Nephron progenitor cell (in vitro differentiated cells): ENCODE measurements at regions not wholly inside any gene's neighbourhood (a gene's known extent, or its start where the extent isn't known, plus 50 kb on each side); places are given as distances from the start of the nearest gene placed in this dataset.
"Not testable (repeated sequence)": the region's sequence is repeated elsewhere in the genome, so short reads cannot be mapped to it uniquely, and the experiment has no call there.

Source experiments
- DNase-seq: peaks from one replicate; pipeline ENCODE4 v3.0.0; 2021
- H3K27ac Mint-ChIP-seq: 2 replicates; pipeline ENCODE4 v1.8.0; 2021; ENCODE audit warnings: mild to moderate bottlenecking, moderate library complexity, mixed read lengths
- H3K27me3 Mint-ChIP-seq: 2 replicates; pipeline ENCODE4 v1.8.0; 2021; ENCODE audit warnings: mild to moderate bottlenecking, low read depth, mixed read lengths; ENCODE audit not compliant: poor library complexity
- H3K36me3 Mint-ChIP-seq: 2 replicates; pipeline ENCODE4 v1.8.0; 2021; ENCODE audit warnings: low read depth, mixed read lengths
- H3K4me1 Mint-ChIP-seq: 2 replicates; pipeline ENCODE4 v1.8.0; 2021; ENCODE audit warnings: mixed read lengths
- H3K4me3 Mint-ChIP-seq: 2 replicates; pipeline ENCODE4 v1.8.0; 2021; ENCODE audit warnings: mild to moderate bottlenecking, moderate library complexity, mixed read lengths
- H3K9me3 Mint-ChIP-seq: 2 replicates; pipeline ENCODE4 v1.8.0; 2021; ENCODE audit warnings: mild to moderate bottlenecking, moderate library complexity, mixed read lengths
- CTCF ChIP-seq: fragments of 200-600 bp; sonication (generic); IDR thresholded peaks from 2 replicates; pipeline ENCODE4 v1.5.0; 2021; ENCODE audit warnings: antibody characterized with exemption

GRCh38 chr12:73632661-73633060 lies 905.0 kb upstream of the ATXN7L3B start:
- H3K36me3 Mint-ChIP-seq: no peaks in the 10 kb centered on the region
- no peaks in the 10 kb centered on the region for H3K27me3 Mint-ChIP-seq
- TF ChIP-seq CTCF: no peak
- H3K4me3 Mint-ChIP-seq: no peak overlapping the region
- no peak for DNase-seq
- no peaks in the 10 kb centered on the region for H3K9me3 Mint-ChIP-seq
- peaks cover 5% of the 10 kb centered on the region for H3K4me1 Mint-ChIP-seq
- no peak overlapping the region for H3K27ac Mint-ChIP-seq

DNA sequence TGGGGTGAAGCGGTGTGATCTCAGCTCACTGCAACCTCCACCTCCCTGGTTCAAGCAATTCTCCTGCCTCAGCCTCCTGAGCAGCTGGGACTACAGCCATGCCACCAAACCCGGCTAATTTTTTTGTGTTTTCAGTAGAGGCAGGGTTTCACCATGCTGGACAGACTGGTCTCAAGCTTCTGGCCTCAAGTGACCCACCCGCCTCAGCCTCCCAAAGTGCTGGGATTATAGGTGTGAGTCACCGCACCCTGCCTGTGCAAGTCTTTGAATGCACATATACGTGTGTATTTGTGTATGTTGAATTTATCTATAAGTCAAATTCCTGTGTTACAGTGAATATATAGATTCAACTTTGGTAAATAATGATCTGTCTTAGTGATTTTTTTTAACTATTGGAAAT lies 898.2 kb upstream of the ATXN7L3B start:
- H3K27ac Mint-ChIP-seq, H3K4me3 Mint-ChIP-seq, H3K36me3 Mint-ChIP-seq, H3K27me3 Mint-ChIP-seq, DNase-seq, H3K9me3 Mint-ChIP-seq, H3K4me1 Mint-ChIP-seq: not testable (repeated sequence)

DNA sequence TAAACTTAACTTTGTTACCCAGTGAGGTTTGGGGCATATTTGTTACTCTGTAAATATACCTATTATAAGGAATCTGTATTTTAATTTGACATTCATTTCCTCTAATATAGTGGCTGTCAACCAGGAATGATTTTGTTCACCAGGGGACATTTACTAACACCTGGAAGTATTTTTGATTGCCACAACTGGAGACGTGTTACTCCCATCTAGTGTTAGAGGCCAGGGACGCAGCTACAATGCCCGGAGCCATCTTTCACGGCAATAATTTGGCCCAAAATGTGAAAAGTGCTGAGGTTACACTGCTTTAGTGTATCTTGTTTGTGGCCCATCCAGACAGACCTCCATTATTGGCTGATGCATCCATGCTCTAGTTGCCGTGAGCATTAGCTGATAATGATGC lies 881.3 kb upstream of the ATXN7L3B start:
- Mint-ChIP-seq H3K4me3 (no peak overlapping the region), H3K9me3 (peaks cover 22% of the 10 kb centered on the region), H3K27ac (no peak overlapping the region), H3K4me1 (no peaks in the 10 kb centered on the region), H3K27me3 (no peaks in the 10 kb centered on the region), H3K36me3 (no peaks in the 10 kb centered on the region)
- TF ChIP-seq CTCF: no peak
- no peak for DNase-seq

GRCh38 chr12:73659802-73660201 lies 877.8 kb upstream of the ATXN7L3B start:
- H3K27me3 Mint-ChIP-seq: no peaks in the 10 kb centered on the region
- H3K36me3 Mint-ChIP-seq: no peaks in the 10 kb centered on the region
- H3K27ac Mint-ChIP-seq: no peak overlapping the region
- TF ChIP-seq CTCF: no peak
- no peak overlapping the region for H3K4me3 Mint-ChIP-seq
- DNase-seq: no peak
- H3K4me1 Mint-ChIP-seq: no peaks in the 10 kb centered on the region
- H3K9me3 Mint-ChIP-seq: no peaks in the 10 kb centered on the region

- peak overlapping the region; percentile 18 for H3K27ac Mint-ChIP-seq
Measured at GRCh38 chr12:73665193-73665592, 872.4 kb upstream of the ATXN7L3B start.

GRCh38 chr12:73671550-73671949 lies 866.1 kb upstream of the ATXN7L3B start:
- not testable (repeated sequence) for H3K27me3 Mint-ChIP-seq, H3K27ac Mint-ChIP-seq, H3K9me3 Mint-ChIP-seq, H3K36me3 Mint-ChIP-seq, H3K4me3 Mint-ChIP-seq, H3K4me1 Mint-ChIP-seq
- peak; percentile 12 for DNase-seq

More at GRCh38 chr12:73665193-73665592, 872.4 kb upstream of the ATXN7L3B start:
- TF ChIP-seq CTCF: no peak
- DNase-seq: no peak
- Mint-ChIP-seq H3K27me3 (no peaks in the 10 kb centered on the region), H3K36me3 (no peaks in the 10 kb centered on the region), H3K4me1 (no peaks in the 10 kb centered on the region), H3K9me3 (no peaks in the 10 kb centered on the region), H3K4me3 (no peak overlapping the region)

- Mint-ChIP-seq H3K27ac (peak overlapping the region; percentile 30), H3K4me1 (peaks cover 13% of the 10 kb centered on the region)
- no peak for DNase-seq
Measured at GRCh38 chr12:73677520-73678291, 859.9 kb upstream of the ATXN7L3B start.

More at GRCh38 chr12:73677520-73678291, 859.9 kb upstream of the ATXN7L3B start:
- Mint-ChIP-seq H3K27me3 (no peaks in the 10 kb centered on the region), H3K4me3 (no peak overlapping the region), H3K36me3 (no peaks in the 10 kb centered on the region), H3K9me3 (no peaks in the 10 kb centered on the region)
- TF ChIP-seq CTCF: no peak
